Left lung (tissue), 4 donors: ENCODE measurements at regions not wholly inside any gene's neighbourhood (a gene's known extent, or its start where the extent isn't known, plus 50 kb on each side); places are given as distances from the start of the nearest gene placed in this dataset.

Experiments
- ATAC-seq: fragments of 200-7000 bp; cut with Tn5 transposase; one replicate; pipeline ENCODE4 v1.9.1; 2020; ENCODE audit warnings: moderate library complexity
- DNase-seq, 4 donors: peaks; one replicate each; pipeline ENCODE4 v3.0.0-alpha.2; 2013 to 2020
- H3K27ac ChIP-seq, 2 donors: fragments of 200-600 bp; sonication (generic) in 1 of 2; one replicate each; pipeline versions ENCODE4 v1.5.0 to v1.8.0; 2020 to 2021
- H3K27me3 ChIP-seq, 2 donors: fragments of 200-600 bp; sonication (generic) in 1 of 2; one replicate each; pipeline versions ENCODE4 v1.5.0 to v1.8.0; 2020 to 2021
- H3K36me3 ChIP-seq, 2 donors: fragments of 200-600 bp; sonication (generic) in 1 of 2; one replicate each; pipeline versions ENCODE4 v1.5.0 to v1.8.0; 2020 to 2021
- H3K4me1 ChIP-seq, 2 donors: fragments of 200-600 bp; one replicate each; pipeline ENCODE4 v1.8.0; 2021
- H3K4me3 ChIP-seq, 2 donors: fragments of 200-600 bp; sonication (generic) in 1 of 2; one replicate each; pipeline versions ENCODE4 v1.5.0 to v1.8.0; 2020 to 2021; ENCODE audit warnings: mild to moderate bottlenecking in 1 of 2
- H3K9me3 ChIP-seq, 2 donors: fragments of 200-600 bp; sonication (generic) in 1 of 2; one replicate each; pipeline versions ENCODE4 v1.5.0 to v1.8.0; 2020 to 2021
- intact Hi-C, 2 donors: fragments of 100-400 bp; cut with DNase I; formaldehyde crosslinking; loops; one replicate each; pipeline versions ENCODE4 v1.11.2 to v1.14.2; 2022
- TF ChIP-seq, protein P1 (sequence below), 2 donors: fragments of 200-600 bp; sonication (generic) in 1 of 2; IDR thresholded peaks; one replicate each; pipeline versions ENCODE4 v1.5.0 to v1.8.0; 2021; ENCODE audit warnings: antibody characterized with exemption in 2 of 2
- donor health status: DM: no; HTN: yes; CAD: no.
- donor health status: DM: no; HTN: no; CAD: no.

DNA sequence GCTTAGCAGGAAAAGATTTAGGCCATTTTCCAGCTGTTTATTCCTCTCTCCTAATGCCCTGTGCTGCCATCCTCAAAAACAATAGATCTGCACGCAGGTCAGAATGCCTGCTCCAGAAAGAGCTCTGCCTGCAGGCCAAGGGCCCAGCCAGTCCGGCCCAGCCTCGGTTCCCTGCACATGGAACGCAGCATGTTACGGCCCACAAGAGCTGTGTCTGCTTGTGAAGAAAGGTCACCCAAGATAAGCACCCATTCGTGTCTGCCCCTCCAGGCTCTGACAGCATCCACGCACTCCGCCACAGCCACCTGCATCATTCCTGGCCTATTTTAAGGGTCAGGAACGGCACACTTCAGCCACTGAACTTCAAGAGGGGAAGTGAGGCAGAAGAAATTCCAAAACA lies 152.2 kb downstream of the SPATA19 start:
- no peak for ATAC-seq
- Histone ChIP-seq H3K9me3 (no peaks in the 10 kb centered on the region), H3K4me1 (no peaks in the 10 kb centered on the region), H3K27me3 (no peaks in the 10 kb centered on the region), H3K27ac (no peak overlapping the region), H3K4me3 (no peak overlapping the region), H3K36me3 (no peaks in the 10 kb centered on the region)
- intact Hi-C loops, result no loop called here
- DNase-seq, result no peak
- TF ChIP-seq, protein P1, sequence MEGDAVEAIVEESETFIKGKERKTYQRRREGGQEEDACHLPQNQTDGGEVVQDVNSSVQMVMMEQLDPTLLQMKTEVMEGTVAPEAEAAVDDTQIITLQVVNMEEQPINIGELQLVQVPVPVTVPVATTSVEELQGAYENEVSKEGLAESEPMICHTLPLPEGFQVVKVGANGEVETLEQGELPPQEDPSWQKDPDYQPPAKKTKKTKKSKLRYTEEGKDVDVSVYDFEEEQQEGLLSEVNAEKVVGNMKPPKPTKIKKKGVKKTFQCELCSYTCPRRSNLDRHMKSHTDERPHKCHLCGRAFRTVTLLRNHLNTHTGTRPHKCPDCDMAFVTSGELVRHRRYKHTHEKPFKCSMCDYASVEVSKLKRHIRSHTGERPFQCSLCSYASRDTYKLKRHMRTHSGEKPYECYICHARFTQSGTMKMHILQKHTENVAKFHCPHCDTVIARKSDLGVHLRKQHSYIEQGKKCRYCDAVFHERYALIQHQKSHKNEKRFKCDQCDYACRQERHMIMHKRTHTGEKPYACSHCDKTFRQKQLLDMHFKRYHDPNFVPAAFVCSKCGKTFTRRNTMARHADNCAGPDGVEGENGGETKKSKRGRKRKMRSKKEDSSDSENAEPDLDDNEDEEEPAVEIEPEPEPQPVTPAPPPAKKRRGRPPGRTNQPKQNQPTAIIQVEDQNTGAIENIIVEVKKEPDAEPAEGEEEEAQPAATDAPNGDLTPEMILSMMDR (IDR thresholded peaks at IDR 0.05), result no peak

DNA sequence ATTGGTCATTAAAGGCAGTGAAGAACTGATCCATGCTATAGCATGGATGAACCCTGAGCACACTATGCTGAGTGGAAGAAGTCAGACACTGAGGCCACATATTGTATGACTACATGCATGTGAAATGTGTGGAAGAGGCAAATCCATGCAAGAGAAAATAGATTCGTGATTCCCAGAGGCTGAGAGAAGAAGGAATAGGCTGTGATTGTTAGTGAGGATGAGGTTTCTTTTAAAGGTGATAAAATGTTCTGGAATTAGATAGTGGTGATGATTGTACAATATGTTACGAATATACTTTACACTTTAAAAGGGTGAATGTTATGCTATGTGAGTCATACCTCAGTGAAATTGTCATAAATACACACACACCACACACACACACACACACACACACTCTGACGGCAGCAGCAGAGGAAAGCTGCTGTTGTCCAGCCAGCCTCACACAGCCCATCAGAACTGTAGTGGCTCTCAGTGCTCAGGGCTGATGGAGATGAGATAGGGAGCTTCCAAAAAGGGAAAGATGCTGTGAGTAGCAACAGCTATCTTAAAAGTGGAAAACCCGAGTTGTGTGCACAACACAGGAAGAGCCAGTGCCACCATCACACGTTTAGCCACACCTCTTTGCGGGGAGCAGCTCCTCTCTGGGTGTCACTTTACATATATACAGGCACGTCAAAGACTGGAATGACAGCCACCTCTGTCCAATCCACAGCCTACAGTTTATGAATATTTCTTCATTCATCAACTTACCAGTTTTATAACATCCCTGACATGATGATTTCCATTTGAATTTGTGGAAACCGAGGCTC lies 153.0 kb downstream of the SPATA19 start:
- H3K4me3 ChIP-seq, result no peak overlapping the region
- H3K27me3 ChIP-seq, result no peaks in the 10 kb centered on the region
- no peaks in the 10 kb centered on the region for H3K36me3 ChIP-seq
- ATAC-seq, result no peak
- DNase-seq, result no peak
- no peaks in the 10 kb centered on the region for H3K4me1 ChIP-seq
- no peak overlapping the region for H3K27ac ChIP-seq
- no peaks in the 10 kb centered on the region for H3K9me3 ChIP-seq
- TF ChIP-seq, protein P1 (IDR thresholded peaks at IDR 0.05), result no peak
- intact Hi-C loops, result no loop called here

DNA sequence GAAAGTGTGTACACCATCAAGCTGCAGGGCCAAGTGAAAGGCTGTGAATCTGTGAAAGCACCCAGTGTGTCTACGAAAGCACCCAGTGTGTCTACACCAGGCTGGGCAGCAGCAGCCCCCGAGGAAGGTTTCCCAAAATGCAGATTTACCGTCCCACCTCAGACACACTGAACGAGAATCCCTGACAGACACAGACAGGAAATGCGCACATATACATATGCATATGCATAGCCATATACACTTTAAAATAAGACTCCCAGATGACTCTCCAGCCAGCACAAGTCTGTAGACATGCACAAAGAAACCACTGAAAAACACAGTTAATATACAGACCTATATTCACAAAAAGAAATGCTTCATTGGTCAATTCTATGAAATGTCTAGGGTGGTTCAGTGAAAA lies 155.5 kb upstream of the OPCML start:
- TF ChIP-seq, protein P1 (IDR thresholded peaks at IDR 0.05), result no peak
- DNase-seq, result no peak
- no peak for ATAC-seq
- intact Hi-C loops, result no loop called here
- Histone ChIP-seq H3K36me3 (no peaks in the 10 kb centered on the region), H3K4me3 (no peak overlapping the region), H3K27me3 (no peaks in the 10 kb centered on the region), H3K9me3 (no peaks in the 10 kb centered on the region), H3K4me1 (no peaks in the 10 kb centered on the region), H3K27ac (no peak overlapping the region)

DNA sequence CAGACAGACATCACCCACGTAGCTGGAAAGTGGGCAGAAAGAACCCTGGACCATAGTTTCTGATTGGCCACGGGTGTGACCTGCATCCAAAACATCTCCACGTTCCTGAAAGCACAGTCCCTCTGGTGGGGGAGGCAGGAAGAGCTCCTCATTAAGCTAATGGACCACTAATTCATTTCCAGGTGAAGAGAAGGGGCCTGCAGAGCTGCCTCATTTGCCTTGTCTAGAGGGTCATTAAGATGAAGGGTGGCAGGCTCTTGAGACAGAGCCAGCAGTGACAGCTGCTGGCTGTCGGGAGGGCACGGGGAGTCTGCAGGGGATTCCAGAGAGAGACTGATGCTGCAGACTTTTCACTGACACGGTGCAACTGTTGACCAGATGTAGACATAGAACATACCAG lies 149.6 kb upstream of the OPCML start:
- intact Hi-C loops, result no loop called here
- TF ChIP-seq, protein P1 (IDR thresholded peaks at IDR 0.05), result no peak
- Histone ChIP-seq H3K4me1 (no peaks in the 10 kb centered on the region), H3K4me3 (no peak overlapping the region), H3K36me3 (no peaks in the 10 kb centered on the region), H3K9me3 (no peaks in the 10 kb centered on the region), H3K27me3 (peaks cover 0 to 18% of the 10 kb centered on the region in 2 donors), H3K27ac (no peak overlapping the region)
- DNase-seq (no peak), ATAC-seq (no peak)

DNA sequence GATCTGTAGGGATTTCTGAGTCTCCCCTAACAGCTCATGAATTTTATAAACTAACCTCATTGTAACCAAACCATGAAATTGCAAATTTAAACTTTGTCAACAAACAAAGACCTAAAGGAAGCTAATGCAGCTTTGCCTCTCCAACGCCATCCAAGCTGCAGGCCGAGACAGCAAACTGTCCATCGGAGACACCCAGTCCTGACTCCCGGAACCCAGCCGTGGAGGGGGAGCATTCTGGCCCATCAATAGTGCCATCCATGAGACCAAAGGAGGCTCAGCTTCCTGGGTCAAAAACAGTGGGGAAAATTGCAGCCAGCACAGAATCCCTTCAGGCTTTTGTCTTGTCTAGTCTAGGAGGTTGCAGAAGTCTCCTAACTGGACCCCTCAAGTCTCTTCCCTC lies 147.6 kb upstream of the OPCML start:
- Histone ChIP-seq H3K9me3 (no peaks in the 10 kb centered on the region), H3K36me3 (no peaks in the 10 kb centered on the region), H3K27ac (no peak overlapping the region), H3K4me3 (no peak overlapping the region), H3K27me3 (peaks cover 0 to 18% of the 10 kb centered on the region in 2 donors), H3K4me1 (no peaks in the 10 kb centered on the region)
- intact Hi-C loops, result no loop called here
- ATAC-seq (no peak), DNase-seq (no peak)
- TF ChIP-seq, protein P1 (IDR thresholded peaks at IDR 0.05), result no peak
